ENCODE measurements at regions not wholly inside any gene's neighbourhood (a gene's known extent, or its start where the extent isn't known, plus 50 kb on each side); places are given as distances from the start of the nearest gene placed in this dataset.

- no peak for DNase-seq
- no peak for ATAC-seq
- intact Hi-C loops (cut with micrococcal nuclease): no loop called here
Measured at GRCh38 chr4:81574991-81575390, 103.3 kb upstream of the RASGEF1B start.

DNA sequence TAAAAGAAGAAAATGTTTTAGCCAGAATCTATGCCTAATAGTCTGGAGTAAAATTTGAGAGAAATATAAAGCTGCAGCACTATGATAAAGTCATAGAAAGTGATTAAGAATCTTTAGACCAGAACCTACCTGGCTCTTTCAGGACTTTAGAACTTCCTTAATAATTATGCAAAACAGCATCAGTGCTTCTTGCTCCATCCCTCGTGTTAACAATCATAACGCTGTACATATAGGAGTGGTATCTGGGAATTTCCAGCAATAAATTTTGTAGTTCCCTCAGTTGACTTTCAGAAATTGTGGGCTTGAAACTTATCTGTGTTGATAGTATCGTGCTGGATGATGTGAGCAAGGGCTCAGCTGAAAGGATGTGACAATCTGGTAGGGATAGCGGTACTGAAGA is 102.1 kb upstream of the RASGEF1B start:
- intact Hi-C loops (cut with micrococcal nuclease): no loop called here
- no peak for ATAC-seq
- DNase-seq: no peak

GRCh38 chr4:81572402-81572801 is 100.7 kb upstream of the RASGEF1B start:
- intact Hi-C loops (cut with micrococcal nuclease): no loop called here
- no peak for DNase-seq
- no peak for ATAC-seq

DNA sequence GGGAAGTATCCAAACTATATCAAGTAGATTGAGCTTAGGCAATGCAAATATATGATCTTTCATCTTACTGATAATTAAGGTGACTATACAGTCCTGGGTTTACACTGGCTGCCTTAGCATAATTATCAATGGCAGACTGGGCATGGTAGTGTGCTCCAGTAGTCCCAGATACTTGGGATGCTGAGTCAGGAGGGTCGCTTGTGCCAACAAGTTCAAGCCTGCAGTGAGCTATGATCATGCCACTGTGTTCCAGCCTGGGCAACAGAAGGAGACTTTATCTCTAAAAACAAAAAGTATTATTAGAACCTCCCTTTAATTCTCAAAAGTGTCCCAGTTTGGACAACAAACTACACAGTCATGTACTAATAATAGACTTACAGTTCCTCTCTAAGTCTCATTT is 99.4 kb upstream of the RASGEF1B start:
- DNase-seq (no peak), ATAC-seq (peak; percentile 46)
- intact Hi-C loops (cut with micrococcal nuclease): no loop called here

GRCh38 chr4:81566161-81566591 is 94.5 kb upstream of the RASGEF1B start:
- ATAC-seq (peak; percentile 80), DNase-seq (peak; percentile 45)
- intact Hi-C loops (cut with micrococcal nuclease): no loop called here

DNA sequence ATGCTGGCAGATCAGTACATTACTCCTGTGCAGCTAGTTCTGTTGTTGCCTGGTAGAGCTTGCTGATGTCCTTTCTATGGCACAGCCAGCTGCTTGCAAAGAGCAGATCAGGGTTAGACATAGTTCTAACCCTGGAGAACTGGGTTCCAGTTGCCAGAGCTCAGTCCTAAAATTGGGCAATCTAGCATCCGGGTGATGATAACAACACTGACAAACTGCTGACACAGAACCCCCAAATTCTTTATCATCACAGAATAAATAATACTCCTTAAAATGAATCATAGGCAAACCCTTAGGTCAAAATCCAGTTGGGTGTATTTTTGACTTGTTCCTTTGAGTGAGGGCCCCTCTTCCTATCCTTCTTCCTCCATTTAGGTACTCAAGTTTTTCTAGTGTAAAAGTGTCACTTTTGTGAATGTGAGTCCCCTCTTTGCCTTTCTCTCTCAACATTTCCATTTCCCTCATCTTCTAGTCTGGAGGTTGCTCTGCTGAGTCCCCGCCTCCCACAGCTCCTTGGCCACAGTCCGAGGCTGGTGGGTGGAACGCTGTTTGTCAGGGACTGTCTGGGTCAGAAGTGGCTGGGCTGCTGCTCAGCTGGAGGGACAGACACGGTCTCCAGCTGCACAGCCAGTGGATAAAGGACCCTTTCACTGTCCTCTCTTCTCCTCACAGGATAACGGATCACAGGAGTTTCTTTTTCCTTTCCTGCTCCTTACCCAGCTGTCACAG is 93.6 kb upstream of the RASGEF1B start:
- DNase-seq (peak; percentile 90), ATAC-seq (peak; percentile 99)
- intact Hi-C loops (cut with micrococcal nuclease): no loop called here

GRCh38 chr4:81564025-81564424 is 92.3 kb upstream of the RASGEF1B start:
- intact Hi-C loops (cut with micrococcal nuclease): no loop called here
- DNase-seq (no peak), ATAC-seq (no peak)

DNA sequence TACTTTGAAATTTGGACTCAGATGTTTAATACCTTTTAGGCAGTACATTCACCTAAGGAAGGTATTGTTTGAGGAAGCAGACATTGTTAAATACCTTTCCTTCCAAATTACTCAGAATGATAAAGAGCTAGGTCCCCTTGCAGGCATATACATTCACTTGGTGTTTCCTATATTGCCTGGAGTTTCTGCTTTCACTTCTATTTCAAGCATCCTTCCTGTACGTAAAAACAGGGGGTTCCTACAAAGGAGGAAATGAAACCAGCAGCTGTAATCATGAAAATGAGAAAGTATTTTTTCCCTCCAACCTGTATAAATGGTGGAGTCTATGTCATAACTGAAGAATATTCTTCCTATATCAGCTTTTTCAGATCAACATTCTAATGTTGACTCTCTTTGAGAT is 90.4 kb upstream of the RASGEF1B start:
- intact Hi-C loops (cut with micrococcal nuclease): no loop called here
- DNase-seq (no peak), ATAC-seq (no peak)

DNA sequence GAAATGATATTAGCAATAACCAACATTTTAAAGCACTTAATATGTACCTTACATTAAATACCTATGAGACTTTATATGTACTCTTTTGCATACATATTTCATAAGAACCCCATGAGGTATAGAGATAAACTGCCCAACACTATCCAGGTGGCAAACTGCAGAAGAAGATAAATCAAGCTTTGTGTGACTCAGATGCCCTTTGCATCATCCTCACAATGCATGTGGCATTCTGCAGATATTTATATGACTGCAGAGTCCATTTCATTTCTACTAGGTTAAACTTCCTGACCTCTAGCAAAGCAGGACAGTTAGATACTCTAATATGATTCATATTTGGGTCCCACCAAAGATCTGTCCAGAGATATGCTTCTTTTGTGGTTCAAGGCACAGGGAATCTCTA is 85.6 kb upstream of the RASGEF1B start:
- DNase-seq: no peak
- no peak for ATAC-seq
- intact Hi-C loops (cut with micrococcal nuclease): no loop called here

DNA sequence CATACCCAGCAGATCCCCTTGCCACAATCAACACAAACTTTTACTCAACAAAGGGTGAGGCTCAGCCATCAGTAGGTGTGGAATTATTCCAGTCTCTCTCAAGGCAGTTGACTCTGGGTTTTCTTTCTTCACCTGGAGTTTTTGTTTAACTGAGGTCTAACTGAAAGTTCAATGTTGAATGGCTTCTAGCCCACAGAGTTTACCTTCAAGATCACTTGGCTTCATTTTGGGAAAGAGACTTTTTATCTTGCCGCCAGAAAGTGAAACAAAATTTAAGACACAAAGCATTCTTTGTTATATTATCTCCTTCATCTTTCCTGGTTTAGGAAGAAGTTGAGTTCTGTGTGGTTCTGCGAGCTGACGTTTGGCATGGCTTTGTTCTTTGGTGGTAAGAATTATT is 83.8 kb upstream of the RASGEF1B start:
- intact Hi-C loops (cut with micrococcal nuclease): no loop called here

DNA sequence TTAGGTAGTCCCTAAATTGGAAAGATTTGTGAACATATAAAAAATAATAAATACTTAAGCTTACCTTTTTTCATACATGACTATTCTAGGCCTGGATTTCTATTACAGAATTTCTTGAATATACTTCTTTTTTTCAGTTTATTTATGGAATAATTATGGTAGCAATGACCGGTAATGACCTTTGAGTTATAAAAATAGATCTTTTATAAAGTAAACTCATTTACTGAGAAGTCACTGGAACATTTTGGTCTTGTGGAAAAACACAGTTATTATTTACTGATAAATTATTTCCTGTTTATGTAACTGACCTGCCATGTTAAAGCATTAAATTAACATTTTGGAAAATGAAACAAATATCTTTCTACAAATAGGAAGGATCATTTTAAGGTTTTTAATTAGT is 80.4 kb upstream of the RASGEF1B start:
- DNase-seq (no peak), ATAC-seq (no peak)
- intact Hi-C loops (cut with micrococcal nuclease): no loop called here

More for the DNA sequence above, 83.8 kb upstream of the RASGEF1B start:
- DNase-seq (no peak), ATAC-seq (no peak)

GRCh38 chr4:81550388-81550859 is 78.7 kb upstream of the RASGEF1B start:
- ATAC-seq (peak; percentile 85), DNase-seq (peak; percentile 31)
- intact Hi-C loops (cut with micrococcal nuclease): no loop called here

DNA sequence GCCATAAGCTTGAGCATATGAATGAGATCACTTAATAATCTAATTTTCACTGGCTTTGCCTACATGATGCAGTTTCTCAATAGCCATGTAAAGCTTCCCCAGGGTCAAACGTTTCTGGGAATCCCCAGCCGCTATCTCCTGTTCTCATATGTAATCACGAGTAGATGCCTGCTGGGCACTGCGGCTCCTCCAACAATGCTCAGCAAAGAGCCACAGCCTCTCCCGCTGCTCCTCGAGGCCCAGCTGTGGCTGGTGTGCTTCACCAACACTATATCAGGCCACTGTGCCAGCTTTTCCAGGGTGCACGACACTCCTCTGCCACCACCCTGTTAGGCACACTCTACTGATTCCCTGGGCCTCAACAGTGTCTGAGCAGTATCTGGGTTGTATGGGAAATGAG is 78.3 kb upstream of the RASGEF1B start:
- ATAC-seq: peak; percentile 45
- intact Hi-C loops (cut with micrococcal nuclease): no loop called here
- peak; percentile 28 for DNase-seq

- no peak for DNase-seq
Measured at GRCh38 chr4:81546777-81547176, 75.1 kb upstream of the RASGEF1B start.

DNA sequence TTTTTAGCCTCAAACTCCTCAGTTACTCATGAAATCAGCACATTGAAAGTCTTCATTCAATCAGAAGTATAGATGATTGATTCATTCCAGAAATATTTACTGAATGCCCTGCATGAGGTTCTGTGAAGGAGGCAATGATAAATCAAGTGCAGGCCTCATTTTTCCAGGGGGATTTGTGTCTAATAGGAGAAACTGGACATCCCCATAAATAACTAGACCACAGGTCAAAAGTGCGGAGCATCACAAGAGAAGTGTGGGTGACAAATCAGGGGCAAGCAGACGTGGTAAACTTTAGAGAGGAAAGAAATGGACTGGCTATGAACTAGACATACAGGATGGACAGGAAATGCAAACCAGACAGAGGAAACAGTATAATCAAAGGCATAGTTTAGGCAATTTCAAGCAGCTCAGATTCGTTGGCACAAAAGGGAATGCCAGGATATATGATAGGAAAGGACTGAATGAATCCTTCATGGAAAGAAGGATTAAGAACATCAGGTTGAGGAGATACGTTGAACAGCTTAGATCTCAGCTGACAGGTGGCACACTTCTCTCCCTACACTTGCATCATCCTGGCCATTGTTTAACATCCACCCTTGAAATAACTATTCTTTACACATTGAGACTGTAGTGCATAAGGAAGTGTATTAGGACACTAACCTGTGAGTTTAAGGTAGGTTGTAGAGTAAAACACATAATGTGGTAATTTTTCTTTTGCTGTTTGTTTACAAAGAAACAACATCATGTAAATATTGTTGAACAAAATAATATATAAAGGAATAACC is 69.6 kb upstream of the RASGEF1B start:
- DNase-seq: no peak
- ATAC-seq: no peak
- intact Hi-C loops (cut with micrococcal nuclease): no loop called here

More at GRCh38 chr4:81546777-81547176, 75.1 kb upstream of the RASGEF1B start:
- intact Hi-C loops (cut with micrococcal nuclease): no loop called here
- no peak for ATAC-seq

GRCh38 chr4:81538716-81539427 is 67.2 kb upstream of the RASGEF1B start:
- DNase-seq: no peak
- intact Hi-C loops (cut with micrococcal nuclease): no loop called here
- no peak for ATAC-seq

GRCh38 chr4:81531410-81531809 is 59.7 kb upstream of the RASGEF1B start:
- DNase-seq (no peak), ATAC-seq (no peak)
- intact Hi-C loops (cut with micrococcal nuclease): no loop called here

DNA sequence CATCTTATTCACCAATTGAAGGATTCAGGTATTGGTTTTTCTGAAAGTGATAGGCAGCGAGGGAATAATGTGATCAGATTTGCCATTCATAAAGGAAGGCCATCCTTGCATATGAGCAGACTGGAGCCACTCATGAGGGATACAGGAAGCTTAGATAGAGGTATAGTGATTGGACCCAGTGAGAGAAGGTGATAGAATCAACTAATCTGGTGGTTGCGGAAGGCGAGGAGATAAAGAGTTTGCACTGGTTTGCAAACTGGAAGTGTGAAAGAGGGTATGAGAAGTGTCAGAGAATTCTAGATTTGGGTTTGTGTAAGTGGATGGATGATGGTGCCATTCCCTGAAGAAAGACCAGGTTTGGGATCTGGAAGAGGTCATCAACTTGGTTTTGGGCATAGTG is 57.3 kb upstream of the RASGEF1B start:
- ATAC-seq: no peak
- DNase-seq: no peak
- intact Hi-C loops (cut with micrococcal nuclease): no loop called here

- intact Hi-C loops (cut with micrococcal nuclease): no loop called here
- ATAC-seq (peak; percentile 55), DNase-seq (no peak)
Measured at GRCh38 chr4:81528200-81528599, 56.5 kb upstream of the RASGEF1B start.

DNA sequence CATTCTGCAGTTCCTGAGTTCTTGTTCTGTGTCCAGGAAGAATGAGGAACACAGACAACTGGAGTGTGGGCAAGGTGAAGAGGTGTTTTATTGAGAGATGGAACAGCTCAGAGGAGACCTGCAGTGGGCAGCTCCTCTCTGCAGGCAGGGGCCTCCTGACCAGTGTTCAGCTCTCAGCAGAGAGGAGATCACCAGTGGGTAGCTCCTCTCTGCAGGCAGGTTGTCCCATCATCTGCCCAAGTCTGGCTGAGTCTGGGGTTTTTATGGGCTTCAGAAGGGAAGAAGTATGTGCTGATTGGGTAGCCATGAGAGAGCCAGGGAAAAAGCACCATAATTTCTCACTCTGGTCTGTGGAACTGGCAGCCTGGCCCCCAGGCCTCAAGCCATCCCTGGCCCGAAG is 56.0 kb upstream of the RASGEF1B start:
- ATAC-seq: no peak
- no peak for DNase-seq
- intact Hi-C loops (cut with micrococcal nuclease): no loop called here
